Endodermal cell (in vitro differentiated cells): ENCODE measurements at regions not wholly inside any gene's neighbourhood (a gene's known extent, or its start where the extent isn't known, plus 50 kb on each side); places are given as distances from the start of the nearest gene placed in this dataset.

Experiments
- DNase-seq: peaks from one replicate; pipeline ENCODE4 v3.0.0-alpha.2; 2017
- H3K27ac ChIP-seq: 2 replicates; pipeline ENCODE4 v1.5.1; 2013; ENCODE audit warnings: mild to moderate bottlenecking, low read depth, low read length, moderate library complexity
- H3K27me3 ChIP-seq: 2 replicates; pipeline ENCODE4 v1.6.1; 2013; ENCODE audit warnings: mild to moderate bottlenecking, low read length, moderate library complexity; ENCODE audit not compliant: insufficient read depth, control insufficient read depth, poor library complexity, severe bottlenecking
- H3K36me3 ChIP-seq: 2 replicates; pipeline ENCODE4 v1.7.0; 2013; ENCODE audit warnings: mild to moderate bottlenecking, low read length, moderate library complexity; ENCODE audit not compliant: control insufficient read depth, insufficient read depth
- H3K4me1 ChIP-seq: one replicate; pipeline ENCODE4 v1.7.0; 2013; ENCODE audit warnings: low read length; ENCODE audit not compliant: control insufficient read depth, insufficient read depth
- H3K4me3 ChIP-seq: 2 replicates; pipeline ENCODE4 v1.5.1; 2013; ENCODE audit warnings: mild to moderate bottlenecking, low read length, moderate library complexity
- H3K9ac ChIP-seq: 2 replicates; pipeline ENCODE4 v1.6.1; 2013; ENCODE audit warnings: mild to moderate bottlenecking, low read length, moderate library complexity; ENCODE audit not compliant: poor library complexity, severe bottlenecking; ENCODE audit errors: extremely low read depth
- H3K9me3 ChIP-seq: 2 replicates; pipeline ENCODE4 v1.6.1; 2013; ENCODE audit warnings: mild to moderate bottlenecking, low read length, moderate library complexity; ENCODE audit not compliant: control insufficient read depth
- H3K27ac Mint-ChIP-seq: 2 replicates; pipeline ENCODE4 v1.8.0; 2020; ENCODE audit warnings: mixed read lengths
- H3K27me3 Mint-ChIP-seq: 2 replicates; pipeline ENCODE4 v1.8.0; 2021; ENCODE audit warnings: mild to moderate bottlenecking, mixed read lengths; ENCODE audit not compliant: insufficient read depth
- H3K36me3 Mint-ChIP-seq: 2 replicates; pipeline ENCODE4 v1.8.0; 2020; ENCODE audit warnings: low read depth, mixed read lengths
- H3K4me1 Mint-ChIP-seq: 2 replicates; pipeline ENCODE4 v1.8.0; 2020; ENCODE audit warnings: mixed read lengths
- H3K4me3 Mint-ChIP-seq: 2 replicates; pipeline ENCODE4 v1.8.0; 2020; ENCODE audit warnings: mild to moderate bottlenecking, moderate library complexity, mixed read lengths
- H3K9me3 Mint-ChIP-seq: 2 replicates; pipeline ENCODE4 v1.8.0; 2020; ENCODE audit warnings: mild to moderate bottlenecking, mixed read lengths
- WGBS, 2 experiments: methylation state at CpG; one replicate each; pipeline versions ENCODE4 v1.1.5 to v1.1.7; 2013; ENCODE audit warnings: missing lambda C conversion rate in 2 of 2, mixed read lengths in 1 of 2; ENCODE audit not compliant: insufficient coverage in 1 of 2, insufficient read length in 1 of 2; 5-methylcytosine and 5-hydroxymethylcytosine counted together
- TF ChIP-seq, protein P1 (sequence below): fragments of 200-600 bp; sonication (generic); conservative IDR thresholded peaks from 2 replicates; pipeline ENCODE4 v1.5.0; 2021; ENCODE audit warnings: antibody characterized with exemption, mild to moderate bottlenecking

DNA sequence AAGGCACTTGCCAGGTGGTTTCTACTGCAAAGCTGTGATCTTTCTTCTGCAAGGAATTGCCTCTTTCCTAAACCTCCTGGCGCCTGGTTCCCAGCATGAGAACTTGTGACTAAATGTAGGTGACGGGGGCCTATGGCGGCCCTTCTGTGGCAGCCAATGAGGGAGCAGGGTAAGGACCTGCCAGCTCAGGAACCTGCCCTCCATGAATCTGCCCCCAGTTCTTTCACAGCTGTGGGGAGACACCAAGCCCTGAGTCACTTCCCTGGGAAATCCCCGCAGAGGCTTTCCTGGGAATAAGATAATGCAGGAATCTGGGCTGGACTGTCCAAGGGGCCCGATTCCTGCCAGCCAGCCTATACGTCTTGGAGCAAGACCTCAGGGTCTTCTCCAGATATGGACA lies 56.7 kb upstream of the CTNNA1 start:
- no peaks in the 10 kb centered on the region for H3K27me3 Mint-ChIP-seq
- no peaks in the 10 kb centered on the region for H3K4me1 Mint-ChIP-seq
- H3K36me3 Mint-ChIP-seq = no peaks in the 10 kb centered on the region
- no peaks in the 10 kb centered on the region for H3K36me3 ChIP-seq
- no peak overlapping the region for H3K9ac ChIP-seq
- H3K9me3 Mint-ChIP-seq = no peaks in the 10 kb centered on the region
- TF ChIP-seq, protein P1, sequence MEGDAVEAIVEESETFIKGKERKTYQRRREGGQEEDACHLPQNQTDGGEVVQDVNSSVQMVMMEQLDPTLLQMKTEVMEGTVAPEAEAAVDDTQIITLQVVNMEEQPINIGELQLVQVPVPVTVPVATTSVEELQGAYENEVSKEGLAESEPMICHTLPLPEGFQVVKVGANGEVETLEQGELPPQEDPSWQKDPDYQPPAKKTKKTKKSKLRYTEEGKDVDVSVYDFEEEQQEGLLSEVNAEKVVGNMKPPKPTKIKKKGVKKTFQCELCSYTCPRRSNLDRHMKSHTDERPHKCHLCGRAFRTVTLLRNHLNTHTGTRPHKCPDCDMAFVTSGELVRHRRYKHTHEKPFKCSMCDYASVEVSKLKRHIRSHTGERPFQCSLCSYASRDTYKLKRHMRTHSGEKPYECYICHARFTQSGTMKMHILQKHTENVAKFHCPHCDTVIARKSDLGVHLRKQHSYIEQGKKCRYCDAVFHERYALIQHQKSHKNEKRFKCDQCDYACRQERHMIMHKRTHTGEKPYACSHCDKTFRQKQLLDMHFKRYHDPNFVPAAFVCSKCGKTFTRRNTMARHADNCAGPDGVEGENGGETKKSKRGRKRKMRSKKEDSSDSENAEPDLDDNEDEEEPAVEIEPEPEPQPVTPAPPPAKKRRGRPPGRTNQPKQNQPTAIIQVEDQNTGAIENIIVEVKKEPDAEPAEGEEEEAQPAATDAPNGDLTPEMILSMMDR = no peak
- H3K27ac Mint-ChIP-seq = no peak overlapping the region
- DNase-seq = peak; percentile 56
- H3K4me3 Mint-ChIP-seq = no peak overlapping the region
- 83% methylated on average over 6 of the region's 6 CpGs; no CpG with 5 or more reads in 1 of the 2 experiments for WGBS, 2 experiments
- no peaks in the 10 kb centered on the region for H3K9me3 ChIP-seq
- no peaks in the 10 kb centered on the region for H3K4me1 ChIP-seq
- H3K27me3 ChIP-seq = no peaks in the 10 kb centered on the region
- no peak overlapping the region for H3K4me3 ChIP-seq
- H3K27ac ChIP-seq = no peak overlapping the region

GRCh38 chr5:138695781-138696180 lies 57.4 kb upstream of the CTNNA1 start:
- H3K27ac ChIP-seq = no peak overlapping the region
- no peaks in the 10 kb centered on the region for H3K27me3 Mint-ChIP-seq
- DNase-seq = no peak
- 77 to 100% methylated on average over 2 to 3 of the region's 3 CpGs for WGBS, 2 experiments
- H3K9ac ChIP-seq = no peak overlapping the region
- no peaks in the 10 kb centered on the region for H3K4me1 ChIP-seq
- no peaks in the 10 kb centered on the region for H3K27me3 ChIP-seq
- no peaks in the 10 kb centered on the region for H3K36me3 ChIP-seq
- TF ChIP-seq, protein P1 = no peak
- H3K9me3 ChIP-seq = no peaks in the 10 kb centered on the region
- no peak overlapping the region for H3K4me3 ChIP-seq
- H3K36me3 Mint-ChIP-seq = no peaks in the 10 kb centered on the region
- H3K9me3 Mint-ChIP-seq = no peaks in the 10 kb centered on the region
- no peaks in the 10 kb centered on the region for H3K4me1 Mint-ChIP-seq
- H3K4me3 Mint-ChIP-seq = no peak overlapping the region
- no peak overlapping the region for H3K27ac Mint-ChIP-seq

DNA sequence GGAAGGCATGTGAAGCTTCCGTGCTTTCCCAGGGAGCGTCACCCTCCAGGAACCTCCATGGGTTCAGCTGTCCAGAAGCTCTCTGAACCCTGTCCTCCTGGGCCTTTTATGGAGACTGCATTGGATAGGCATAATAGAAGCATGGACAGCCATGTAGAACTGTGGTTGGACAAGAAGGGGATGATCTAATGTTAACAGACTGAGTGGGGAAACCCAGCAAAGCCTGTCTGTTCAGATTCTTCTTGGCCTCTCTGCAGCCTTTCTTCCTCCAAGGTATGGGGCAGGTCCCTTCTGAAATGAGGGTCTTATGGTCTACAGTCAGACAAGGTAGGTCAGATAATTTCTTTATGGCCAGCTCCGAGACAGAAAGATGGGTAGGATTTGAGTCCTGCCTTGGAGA lies 59.1 kb upstream of the CTNNA1 start:
- H3K4me3 ChIP-seq = no peak overlapping the region
- no peaks in the 10 kb centered on the region for H3K27me3 Mint-ChIP-seq
- H3K9me3 Mint-ChIP-seq = no peaks in the 10 kb centered on the region
- H3K27ac Mint-ChIP-seq = no peak overlapping the region
- TF ChIP-seq, protein P1 = no peak
- H3K4me1 ChIP-seq = no peaks in the 10 kb centered on the region
- no peaks in the 10 kb centered on the region for H3K36me3 Mint-ChIP-seq
- DNase-seq = no peak
- no peak overlapping the region for H3K27ac ChIP-seq
- no peaks in the 10 kb centered on the region for H3K27me3 ChIP-seq
- H3K9ac ChIP-seq = no peak overlapping the region
- H3K36me3 ChIP-seq = no peaks in the 10 kb centered on the region
- H3K9me3 ChIP-seq = no peaks in the 10 kb centered on the region
- no peak overlapping the region for H3K4me3 Mint-ChIP-seq
- 97 to 100% methylated on average over 3 of the region's 3 CpGs for WGBS, 2 experiments
- no peaks in the 10 kb centered on the region for H3K4me1 Mint-ChIP-seq
